GM21390 (cell line): ENCODE measurements at regions not wholly inside any gene's neighbourhood (a gene's known extent, or its start where the extent isn't known, plus 50 kb on each side); places are given as distances from the start of the nearest gene placed in this dataset.

Experiments used
- ATAC-seq: cut with Tn5 transposase; IDR thresholded peaks from one replicate; pipeline ENCODE4 v1.9.1; 2021; ENCODE audit not compliant: unreplicated experiment

DNA sequence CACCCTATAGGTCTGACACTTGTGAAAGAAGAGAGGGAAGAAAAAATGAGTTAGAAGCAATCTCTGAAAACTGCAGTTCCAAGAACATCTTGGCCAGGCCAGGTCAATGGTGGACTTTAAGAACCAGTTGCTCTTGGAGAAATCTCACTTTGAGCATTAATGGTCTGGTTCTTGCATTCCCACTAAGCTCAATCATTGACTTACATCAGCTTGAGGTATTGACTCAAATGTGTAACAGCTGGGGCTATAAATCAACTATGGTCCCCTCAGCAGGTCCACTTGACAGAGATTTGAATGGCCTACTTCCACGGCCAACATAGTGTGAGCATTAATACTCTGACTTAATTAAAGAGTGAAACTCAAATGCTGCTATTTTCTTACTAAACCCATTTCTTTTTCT, 357.8 kb upstream of the RGMB start:
- ATAC-seq = no peak

DNA sequence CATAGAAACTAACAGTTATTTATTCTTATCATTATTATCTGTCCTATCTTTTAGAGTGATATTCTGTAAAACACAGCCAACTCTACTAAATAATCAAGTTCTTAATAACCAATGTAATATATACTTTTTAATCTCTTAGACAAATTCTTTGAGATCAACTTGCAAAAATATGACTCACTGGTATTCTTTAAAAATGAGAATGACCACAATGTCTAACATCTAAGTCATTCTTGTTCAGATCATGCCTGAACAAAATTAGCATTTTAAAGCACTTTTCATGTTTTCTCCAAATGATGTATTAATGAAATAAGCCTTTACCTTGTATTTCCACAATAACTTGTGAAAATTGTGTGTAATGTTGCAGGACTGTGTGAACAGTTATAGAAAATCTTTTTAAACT, 356.9 kb upstream of the RGMB start:
- no peak for ATAC-seq

DNA sequence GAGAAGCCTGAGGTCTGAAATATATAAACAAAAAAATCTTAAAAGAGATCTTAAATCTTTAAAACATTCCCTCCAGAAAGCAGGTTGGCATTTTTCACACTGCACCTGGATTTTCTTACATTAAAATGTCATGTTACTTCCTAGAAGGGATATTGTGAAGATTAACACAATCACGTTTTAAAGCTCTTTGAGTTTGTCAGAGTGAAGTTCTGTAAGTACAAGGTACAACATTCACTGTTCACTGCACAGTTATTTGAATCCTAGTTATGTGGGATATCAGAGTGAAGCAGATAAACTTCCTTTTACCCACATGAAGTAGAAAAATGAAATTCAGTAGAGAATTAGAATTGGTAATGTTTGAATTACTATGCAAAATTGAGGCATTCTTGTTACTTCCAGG, 353.6 kb upstream of the RGMB start:
- no peak for ATAC-seq

- ATAC-seq = no peak
Observed at GRCh38 chr5:98424681-98425450, 348.6 kb upstream of the RGMB start.

- ATAC-seq = no peak
Observed at GRCh38 chr5:98425640-98426039, 347.8 kb upstream of the RGMB start.

GRCh38 chr5:98428806-98429205, 344.7 kb upstream of the RGMB start:
- peak; percentile 73 for ATAC-seq

GRCh38 chr5:98432378-98432777, 341.1 kb upstream of the RGMB start:
- no peak for ATAC-seq

DNA sequence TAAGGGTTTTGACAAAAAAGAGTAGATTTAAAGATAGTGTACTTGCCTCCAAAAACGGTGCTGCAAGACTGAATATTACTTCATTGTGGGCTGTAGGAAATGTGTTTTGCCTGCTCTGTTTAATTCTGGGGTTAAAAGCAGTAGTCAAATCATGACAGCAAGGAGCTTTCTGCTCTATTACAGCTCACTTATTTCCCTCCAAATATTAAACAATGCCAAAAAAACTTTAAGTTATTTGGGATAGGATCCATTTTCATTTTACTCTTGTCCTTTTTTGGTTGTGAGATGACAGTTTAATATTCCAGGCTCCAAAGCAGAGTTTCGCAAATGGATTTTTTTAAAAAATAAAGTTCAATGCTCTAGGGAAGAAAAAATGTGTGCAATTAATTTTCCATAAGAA, 340.4 kb upstream of the RGMB start:
- ATAC-seq = no peak

DNA sequence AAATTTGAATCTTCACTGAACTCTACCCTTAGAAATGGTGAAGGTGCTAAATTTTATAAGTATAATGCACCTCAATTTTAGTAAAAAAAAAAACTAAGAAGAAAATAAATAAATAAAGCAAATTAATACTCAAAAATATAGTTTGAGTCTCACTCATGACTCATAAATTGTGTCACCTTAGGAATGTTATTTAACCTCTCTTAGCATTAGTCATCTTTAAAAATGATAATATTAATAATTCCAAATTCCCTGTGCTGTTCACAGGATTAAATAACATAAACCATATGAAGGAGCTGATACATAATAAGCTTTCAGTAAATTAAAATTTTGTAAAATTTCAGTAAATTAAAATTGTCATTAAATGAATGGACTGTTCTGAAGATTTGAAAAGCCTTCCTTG, 339.8 kb upstream of the RGMB start:
- ATAC-seq = no peak

GRCh38 chr5:98436667-98437066, 336.8 kb upstream of the RGMB start:
- ATAC-seq = no peak

DNA sequence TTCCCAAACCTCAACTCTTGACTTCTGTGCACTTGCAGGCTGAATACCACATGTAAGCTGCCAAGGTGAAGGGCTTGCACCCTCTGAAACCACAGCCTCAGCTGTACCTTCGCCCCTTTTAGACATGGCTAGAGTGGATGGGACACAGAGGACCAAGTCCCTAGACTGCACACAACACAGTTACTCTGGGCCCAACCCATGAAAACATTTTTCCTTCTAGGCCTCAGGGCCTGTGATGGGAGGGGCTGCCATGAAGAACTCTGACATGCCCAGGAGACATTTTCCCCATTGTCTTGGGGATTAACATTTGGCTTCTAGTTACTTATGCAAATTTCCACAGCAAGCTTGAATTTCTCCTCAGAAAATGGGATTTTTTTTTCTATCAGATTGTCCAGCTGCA, 331.0 kb upstream of the RGMB start:
- ATAC-seq = no peak

DNA sequence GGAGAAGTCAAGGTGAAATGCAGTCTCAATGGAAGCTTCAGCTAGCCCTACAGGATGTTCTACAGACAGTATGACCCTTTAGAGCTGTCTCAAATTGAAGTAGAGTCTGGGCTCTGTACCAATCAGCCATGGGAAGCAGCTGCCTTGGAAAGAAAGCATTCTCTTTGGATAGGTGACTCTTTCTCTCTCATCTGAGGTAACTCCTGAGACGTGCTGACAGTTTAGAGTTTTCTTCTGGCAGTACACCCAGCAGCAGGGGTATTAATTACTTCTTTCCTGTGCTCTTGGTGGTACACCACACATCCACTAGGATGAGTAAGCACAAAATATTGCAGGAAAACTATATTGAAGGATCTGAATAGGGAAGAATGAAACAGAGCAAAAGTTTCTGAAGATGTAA, 329.6 kb upstream of the RGMB start:
- no peak for ATAC-seq

GRCh38 chr5:98453296-98453695, 320.2 kb upstream of the RGMB start:
- ATAC-seq = no peak

GRCh38 chr5:98454407-98454806, 319.1 kb upstream of the RGMB start:
- ATAC-seq = no peak

GRCh38 chr5:98454904-98455303, 318.6 kb upstream of the RGMB start:
- ATAC-seq = no peak

DNA sequence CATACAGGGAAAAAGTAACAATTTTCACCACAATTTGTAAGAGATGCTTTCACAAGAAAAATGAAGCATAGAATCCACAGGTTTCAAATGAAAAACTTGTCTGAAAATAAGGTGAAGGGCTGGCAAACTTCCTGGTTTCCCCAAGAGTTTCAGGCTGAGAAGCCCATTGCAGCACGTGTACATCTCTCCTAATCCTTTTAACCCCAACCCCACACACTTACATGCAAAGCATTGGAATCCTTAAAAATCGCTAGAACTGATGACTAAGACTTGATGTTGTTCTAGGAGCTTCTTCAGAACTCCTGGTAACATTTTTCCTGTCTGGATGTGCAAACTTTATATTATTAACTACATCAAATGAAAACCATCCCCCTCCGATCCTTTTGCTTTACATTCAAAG, 317.8 kb upstream of the RGMB start:
- no peak for ATAC-seq

DNA sequence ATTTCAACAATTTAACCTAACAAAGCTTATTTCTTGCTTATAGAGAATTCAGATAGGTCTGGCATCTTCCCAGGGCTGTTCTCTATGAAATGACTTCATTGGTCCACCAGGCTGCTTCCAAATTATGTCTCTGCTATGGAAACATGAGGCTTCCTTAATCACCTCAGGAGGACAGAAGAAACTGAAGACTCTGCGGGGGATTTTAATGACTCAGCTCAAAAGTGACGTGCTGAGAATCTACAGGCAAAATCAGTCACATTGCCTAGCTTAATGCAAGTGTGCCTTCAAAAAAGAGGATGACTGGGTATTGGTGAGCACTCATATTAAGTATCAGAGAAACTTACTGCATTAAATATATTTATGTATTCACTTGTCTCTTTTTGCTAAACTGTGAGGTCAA, 315.5 kb upstream of the RGMB start:
- ATAC-seq = no peak

DNA sequence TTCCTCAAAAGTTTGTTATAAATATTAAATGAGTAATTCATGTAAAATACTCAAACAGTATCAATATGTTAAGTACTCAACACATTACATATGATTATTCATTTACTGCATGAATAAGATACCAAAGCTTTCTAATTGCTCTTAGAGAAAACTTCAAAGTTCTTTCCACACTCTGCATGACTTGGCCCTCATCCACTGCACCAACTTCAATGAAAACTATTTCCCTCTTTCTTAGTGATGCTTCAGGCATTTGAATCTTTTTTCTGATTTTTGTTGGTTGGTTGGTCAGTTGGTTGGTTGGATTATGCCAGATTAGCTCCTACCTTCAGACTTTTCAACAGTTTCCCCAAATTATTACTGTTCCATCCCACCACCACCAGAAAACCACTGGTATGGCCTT, 314.7 kb upstream of the RGMB start:
- no peak for ATAC-seq

- ATAC-seq = no peak
Observed at GRCh38 chr5:98460536-98460935, 312.9 kb upstream of the RGMB start.

- no peak for ATAC-seq
Observed at GRCh38 chr5:98461485-98461884, 312.0 kb upstream of the RGMB start.

DNA sequence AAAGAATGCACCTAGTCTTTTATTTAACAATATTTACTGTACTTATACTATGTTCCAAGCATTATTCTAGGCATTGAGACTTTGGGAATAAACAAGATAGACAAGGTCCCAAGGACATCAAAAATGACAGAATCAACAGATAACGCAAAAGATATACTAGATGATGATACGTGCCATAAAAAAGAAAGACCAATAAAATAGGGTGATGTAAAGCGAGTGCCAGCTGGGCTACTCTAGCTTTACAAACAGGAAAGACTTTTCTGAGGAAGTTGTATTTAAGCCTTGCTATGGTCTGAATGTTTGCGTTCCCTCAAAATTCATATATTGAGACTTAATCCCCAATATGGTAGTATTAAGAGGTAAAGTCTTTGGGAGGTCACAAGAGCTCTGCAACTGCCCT, 310.2 kb upstream of the RGMB start:
- ATAC-seq = no peak

DNA sequence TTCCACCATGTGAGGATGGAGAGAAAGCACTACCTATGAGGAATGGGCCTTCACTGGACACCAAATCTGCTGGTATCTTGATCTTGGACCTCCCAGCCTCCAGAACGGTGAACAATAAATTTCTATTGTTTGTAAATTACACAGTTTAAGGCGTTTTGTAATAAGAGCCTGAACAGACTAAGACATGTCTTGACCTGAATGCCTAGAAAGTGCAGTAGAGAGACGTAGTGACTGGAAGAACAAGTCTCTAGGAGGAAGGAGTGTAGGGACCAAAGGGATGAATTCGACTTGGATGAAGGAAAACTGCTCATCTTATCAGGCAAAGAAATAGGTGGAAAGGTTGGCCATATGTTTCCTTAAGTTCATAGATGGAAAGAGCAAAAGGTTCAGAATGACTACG, 309.8 kb upstream of the RGMB start:
- no peak for ATAC-seq

DNA sequence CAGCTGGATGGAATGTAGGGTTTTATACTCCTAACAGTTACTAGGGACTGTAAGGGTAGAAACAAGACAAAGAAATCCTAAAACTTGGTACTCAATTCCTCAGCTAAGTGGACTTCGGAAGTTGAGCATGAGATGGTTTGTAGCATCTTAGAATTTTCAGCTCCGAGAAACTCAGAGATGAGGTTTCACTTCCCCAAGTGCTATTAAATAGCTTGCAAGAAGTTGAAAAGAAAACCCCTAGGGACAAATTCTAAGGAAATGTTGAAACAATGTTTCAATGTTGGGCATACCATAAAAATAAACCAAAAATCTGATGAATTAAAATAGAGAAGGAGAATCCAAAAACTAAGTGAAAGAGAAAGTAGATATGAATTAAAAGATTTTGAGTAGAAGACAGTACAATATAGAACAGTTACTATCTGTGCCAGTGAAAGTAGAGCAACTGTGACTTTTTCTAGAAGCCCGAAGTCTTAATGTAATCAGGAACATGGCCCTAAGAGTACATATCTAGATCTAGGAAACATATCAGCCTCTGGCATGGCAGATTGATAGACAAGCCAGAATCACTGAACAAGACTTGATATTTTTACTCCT, 308.6 kb upstream of the RGMB start:
- peak; percentile 83 for ATAC-seq
